Mesothelial cell of epicardium (in vitro differentiated cells): ENCODE measurements at regions not wholly inside any gene's neighbourhood (a gene's known extent, or its start where the extent isn't known, plus 50 kb on each side); places are given as distances from the start of the nearest gene placed in this dataset.
A peak's percentile ranks its signal among the peaks of the same experiment; 100 is the strongest.

Source experiments
- DNase-seq, 2 experiments: peaks; one replicate each; pipeline ENCODE4 v3.0.0; 2021; ENCODE audit warnings: low spot score in 2 of 2; ENCODE audit not compliant: unreplicated experiment in 2 of 2
- H3K27ac Mint-ChIP-seq: 2 replicates; pipeline ENCODE4 v1.8.0; 2021; ENCODE audit warnings: mixed read lengths
- H3K27me3 Mint-ChIP-seq: 2 replicates; pipeline ENCODE4 v1.8.0; 2021; ENCODE audit warnings: low read depth, mixed read lengths
- H3K36me3 Mint-ChIP-seq: 2 replicates; pipeline ENCODE4 v1.8.0; 2021; ENCODE audit warnings: mixed read lengths
- H3K4me1 Mint-ChIP-seq: 2 replicates; pipeline ENCODE4 v1.8.0; 2021; ENCODE audit warnings: mixed read lengths
- H3K4me3 Mint-ChIP-seq: 2 replicates; pipeline ENCODE4 v1.8.0; 2021; ENCODE audit warnings: mild to moderate bottlenecking, moderate library complexity, mixed read lengths
- H3K9me3 Mint-ChIP-seq: 2 replicates; pipeline ENCODE4 v1.8.0; 2021; ENCODE audit warnings: mixed read lengths
- CTCF ChIP-seq: fragments of 200-600 bp; sonication (generic); IDR thresholded peaks from one replicate; pipeline ENCODE4 v1.5.0; 2021; ENCODE audit warnings: antibody characterized with exemption; ENCODE audit not compliant: unreplicated experiment

GRCh38 chr10:29028486-29028885 is 260.4 kb upstream of the LYZL1 start:
- Mint-ChIP-seq H3K4me3 (no peak overlapping the region), H3K4me1 (peaks cover 54% of the 10 kb centered on the region), H3K27me3 (no peaks in the 10 kb centered on the region), H3K27ac (peak overlapping the region; percentile 60), H3K9me3 (no peaks in the 10 kb centered on the region), H3K36me3 (peaks cover 2% of the 10 kb centered on the region)
- no peak for TF ChIP-seq CTCF
- DNase-seq = no peak

- TF ChIP-seq CTCF = no peak
- Mint-ChIP-seq H3K4me1 (peaks cover 46% of the 10 kb centered on the region), H3K36me3 (no peaks in the 10 kb centered on the region), H3K4me3 (no peak overlapping the region), H3K27me3 (no peaks in the 10 kb centered on the region), H3K27ac (peak overlapping the region; percentile 49), H3K9me3 (no peaks in the 10 kb centered on the region)
- DNase-seq = no peak
Measured at GRCh38 chr10:29030900-29031299, 258.0 kb upstream of the LYZL1 start.

GRCh38 chr10:29032169-29032568 is 256.7 kb upstream of the LYZL1 start:
- H3K27ac Mint-ChIP-seq = peak overlapping the region; percentile 16
- H3K27me3 Mint-ChIP-seq = no peaks in the 10 kb centered on the region
- H3K36me3 Mint-ChIP-seq = no peaks in the 10 kb centered on the region
- no peak for TF ChIP-seq CTCF
- no peak overlapping the region for H3K4me3 Mint-ChIP-seq
- H3K9me3 Mint-ChIP-seq = no peaks in the 10 kb centered on the region
- peaks cover 37% of the 10 kb centered on the region for H3K4me1 Mint-ChIP-seq
- DNase-seq = no peak

GRCh38 chr10:29033311-29033940 is 255.4 kb upstream of the LYZL1 start:
- Mint-ChIP-seq H3K9me3 (no peaks in the 10 kb centered on the region), H3K27me3 (no peaks in the 10 kb centered on the region), H3K36me3 (no peaks in the 10 kb centered on the region), H3K4me3 (no peak overlapping the region), H3K27ac (peak overlapping the region; percentile 6), H3K4me1 (peaks cover 38% of the 10 kb centered on the region)
- TF ChIP-seq CTCF = no peak
- DNase-seq = no peak

- Mint-ChIP-seq H3K4me3 (no peak overlapping the region), H3K4me1 (peaks cover 48% of the 10 kb centered on the region), H3K9me3 (no peaks in the 10 kb centered on the region), H3K36me3 (no peaks in the 10 kb centered on the region), H3K27ac (no peak overlapping the region), H3K27me3 (no peaks in the 10 kb centered on the region)
- no peak for TF ChIP-seq CTCF
- DNase-seq = no peak
Measured at GRCh38 chr10:29034592-29034991, 254.3 kb upstream of the LYZL1 start.

- H3K27ac Mint-ChIP-seq = no peak overlapping the region
- peaks cover 55% of the 10 kb centered on the region for H3K4me1 Mint-ChIP-seq
- TF ChIP-seq CTCF = no peak
- no peak for DNase-seq
- H3K4me3 Mint-ChIP-seq = no peak overlapping the region
- no peaks in the 10 kb centered on the region for H3K36me3 Mint-ChIP-seq
- peaks cover 6% of the 10 kb centered on the region for H3K9me3 Mint-ChIP-seq
- no peaks in the 10 kb centered on the region for H3K27me3 Mint-ChIP-seq
Measured at GRCh38 chr10:29035721-29036120, 253.1 kb upstream of the LYZL1 start.
